ENCODE measurements at regions not wholly inside any gene's neighbourhood (a gene's known extent, or its start where the extent isn't known, plus 50 kb on each side); places are given as distances from the start of the nearest gene placed in this dataset.

GRCh38 chr13:58452123-58452623 is 820.6 kb downstream of the PCDH17 start:
- peaks cover 23% of the 10 kb centered on the region for H3K9me3 ChIP-seq (ENCODE audit: low read length)
- ATAC-seq (peak; percentile 99), DNase-seq (ENCODE audit: low spot score) (peak; percentile 96), FAIRE-seq (peak; percentile 49)
- no peaks in the 10 kb centered on the region for H3K36me3 ChIP-seq (replicated peaks in 1 of 2; ENCODE audit: control insufficient read depth in 1 of 2, insufficient read depth in 2 of 2, low read length in 2 of 2)
- no peaks in the 10 kb centered on the region for H4K20me1 ChIP-seq (ENCODE audit: insufficient read depth, low read length)
- peak overlapping the region; percentile 58 for H3K4me2 ChIP-seq (ENCODE audit: low read depth, low read length)
- CTCF ChIA-PET (ENCODE audit: low intra/inter-chr PET ratio, low total read pairs), result no interaction called here
- BruUV-seq (replicated peaks), result no TSS peak
- in situ Hi-C loops (cut with HindIII; ENCODE audit: extremely low pct_ligation_motif_present, low pct_unique_long_range_greater_than_20kb), result no loop called here
- H3K9ac ChIP-seq (ENCODE audit: insufficient read depth, low read depth, low read length), result peak overlapping the region; percentile 50
- peak overlapping the region; percentile 92 for H3K27ac ChIP-seq (ENCODE audit: extremely low read length, insufficient read depth, low read length)
- intact Hi-C loops (cut with micrococcal nuclease; ENCODE audit: unreplicated experiment), result loop anchor here (5.0 kb wide), 1 partner anchor 155 kb away; no protein-coding TSS in a partner anchor
- peaks cover 25% of the 10 kb centered on the region for H3K4me1 ChIP-seq (ENCODE audit: insufficient read depth, low read length)
- 0% methylated on average over 3 of the region's 3 CpGs for WGBS (ENCODE audit: low lambda C conversion rate)
- no peaks in the 10 kb centered on the region for H3K79me2 ChIP-seq (ENCODE audit: insufficient read depth, low read length)
- POLR2A ChIA-PET, result interaction anchor here (1.0 kb wide), 1 partner anchor 110 kb away, joined by 3 read pairs; no protein-coding TSS in a partner anchor
- H2AFZ ChIP-seq (ENCODE audit: low read length), result no peak overlapping the region
- H3K27me3 ChIP-seq (ENCODE audit: control insufficient read depth in 1 of 2, insufficient read depth in 2 of 2, low read length in 2 of 2), result no peaks in the 10 kb centered on the region
- H3K4me3 ChIP-seq (replicated peaks in 1 of 3; ENCODE audit: insufficient read depth in 1 of 3, low read depth in 2 of 3, low read length in 3 of 3), result no peak overlapping the region; a peak in 1 of 6 replicates
- TF ChIP-seq SNAI1 (CRISPR knock-in tag; IDR thresholded peaks at IDR 0.05; ENCODE audit: borderline replicate concordance) (no peak), TEF (CRISPR knock-in tag; IDR thresholded peaks at IDR 0.05) (no peak), ZFP37 (CRISPR knock-in tag; IDR thresholded peaks at IDR 0.05; ENCODE audit: borderline replicate concordance) (no peak), HMGXB4 (CRISPR knock-in tag; IDR thresholded peaks at IDR 0.05; ENCODE audit: borderline replicate concordance in 1 of 2, low read depth in 1 of 2) (no peak), TRAFD1 (CRISPR knock-in tag; IDR thresholded peaks at IDR 0.05; ENCODE audit: borderline replicate concordance) (no peak), NCOR1 (IDR thresholded peaks at IDR 0.05; ENCODE audit: borderline replicate concordance, low read length) (no peak; the same call in 1 of the 2 replicates), ZXDC (CRISPR knock-in tag; IDR thresholded peaks at IDR 0.05) (no peak), ZNF232 (CRISPR knock-in tag; IDR thresholded peaks at IDR 0.05; ENCODE audit: borderline replicate concordance) (no peak), ELF3 (CRISPR knock-in tag; IDR thresholded peaks at IDR 0.05) (0 out of 2 replicates have a peak, but pooled peaks have one; percentile 21), E2F5 (CRISPR knock-in tag; conservative IDR thresholded peaks at IDR 0.05) (no peak)

All from HepG2 (cell line).